Spinal cord (tissue), 9 donors: ENCODE measurements at regions not wholly inside any gene's neighbourhood (a gene's known extent, or its start where the extent isn't known, plus 50 kb on each side); places are given as distances from the start of the nearest gene placed in this dataset.

ENCODE experiments used
- DNase-seq, 6 donors: peaks; one replicate each; pipeline versions ENCODE4 v3.0.0 to v3.0.0-alpha.2; 2013 to 2015; ENCODE audit warnings: low spot score in 6 of 6, low read depth in 4 of 6
- H3K27ac ChIP-seq: one replicate; pipeline ENCODE4 v1.5.1; 2013; ENCODE audit warnings: low read depth, low read length, control low read depth
- H3K27me3 ChIP-seq: one replicate; pipeline ENCODE4 v1.6.1; 2013; ENCODE audit warnings: low read length; ENCODE audit not compliant: control insufficient read depth, insufficient read depth
- H3K36me3 ChIP-seq: one replicate; pipeline ENCODE4 v1.6.1; 2013; ENCODE audit warnings: low read length; ENCODE audit not compliant: control insufficient read depth, insufficient read depth
- H3K4me1 ChIP-seq: one replicate; pipeline ENCODE4 v1.6.1; 2013; ENCODE audit warnings: low read length; ENCODE audit not compliant: control insufficient read depth, insufficient read depth
- H3K4me3 ChIP-seq: one replicate; pipeline ENCODE4 v1.5.1; 2013; ENCODE audit warnings: low read depth, low read length, control low read depth
- H3K9me3 ChIP-seq: one replicate; pipeline ENCODE4 v1.6.1; 2013; ENCODE audit warnings: low read length; ENCODE audit not compliant: control insufficient read depth, insufficient read depth
- WGBS: methylation state at CpG from one replicate; pipeline ENCODE4 v1.1.5; 2013; ENCODE audit warnings: missing lambda C conversion rate; ENCODE audit not compliant: insufficient coverage; 5-methylcytosine and 5-hydroxymethylcytosine counted together
- donor health status: healthy.

DNA sequence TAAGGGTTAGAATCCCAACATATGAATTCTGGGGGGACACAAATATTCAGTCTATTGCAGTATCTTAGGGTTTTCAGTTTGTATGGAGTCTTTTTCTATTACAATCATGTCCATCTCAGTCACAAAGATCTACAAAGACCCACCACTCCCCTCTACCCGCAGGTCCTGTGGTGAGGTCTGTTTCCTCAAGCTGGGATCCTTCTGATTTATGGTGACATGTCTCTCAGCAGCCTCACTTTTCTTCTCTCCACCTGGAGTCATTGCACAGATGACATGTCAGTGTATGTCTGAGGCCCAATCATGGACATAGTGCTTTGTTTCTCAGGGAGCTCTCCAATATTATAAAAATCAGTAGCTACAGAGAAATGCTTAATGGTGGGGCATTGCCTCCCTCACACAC, 113.4 kb upstream of the RAB27B start:
- H3K36me3 ChIP-seq = no peaks in the 10 kb centered on the region
- no peak overlapping the region for H3K27ac ChIP-seq
- H3K9me3 ChIP-seq = no peaks in the 10 kb centered on the region
- H3K4me3 ChIP-seq = no peak overlapping the region
- H3K4me1 ChIP-seq = no peaks in the 10 kb centered on the region
- WGBS = no CpG with 5 or more reads among the region's 1 CpG
- H3K27me3 ChIP-seq = no peaks in the 10 kb centered on the region
- no peak for DNase-seq

DNA sequence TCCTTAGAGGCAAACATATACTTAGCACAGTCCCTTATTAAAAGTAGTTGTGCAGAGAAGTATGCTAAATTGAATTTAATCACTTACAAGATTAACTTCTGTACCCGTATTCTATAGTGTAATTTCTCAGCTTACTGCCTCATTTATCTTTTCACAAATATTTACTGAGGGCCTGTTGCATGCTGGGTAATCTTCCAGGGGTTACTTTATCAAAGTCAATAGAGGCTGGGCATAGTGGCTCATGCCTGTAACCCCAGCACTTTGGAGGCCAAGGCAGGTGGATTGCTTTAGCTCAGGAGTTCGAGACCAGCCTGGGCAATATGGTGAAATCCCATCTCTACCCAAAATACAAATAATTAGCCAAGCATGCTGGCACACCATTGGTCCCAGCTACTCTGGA, 111.7 kb upstream of the RAB27B start:
- H3K4me3 ChIP-seq = no peak overlapping the region
- no peaks in the 10 kb centered on the region for H3K27me3 ChIP-seq
- no CpG with 5 or more reads among the region's 2 CpGs for WGBS
- H3K36me3 ChIP-seq = no peaks in the 10 kb centered on the region
- no peak overlapping the region for H3K27ac ChIP-seq
- H3K9me3 ChIP-seq = no peaks in the 10 kb centered on the region
- no peak for DNase-seq
- H3K4me1 ChIP-seq = no peaks in the 10 kb centered on the region

DNA sequence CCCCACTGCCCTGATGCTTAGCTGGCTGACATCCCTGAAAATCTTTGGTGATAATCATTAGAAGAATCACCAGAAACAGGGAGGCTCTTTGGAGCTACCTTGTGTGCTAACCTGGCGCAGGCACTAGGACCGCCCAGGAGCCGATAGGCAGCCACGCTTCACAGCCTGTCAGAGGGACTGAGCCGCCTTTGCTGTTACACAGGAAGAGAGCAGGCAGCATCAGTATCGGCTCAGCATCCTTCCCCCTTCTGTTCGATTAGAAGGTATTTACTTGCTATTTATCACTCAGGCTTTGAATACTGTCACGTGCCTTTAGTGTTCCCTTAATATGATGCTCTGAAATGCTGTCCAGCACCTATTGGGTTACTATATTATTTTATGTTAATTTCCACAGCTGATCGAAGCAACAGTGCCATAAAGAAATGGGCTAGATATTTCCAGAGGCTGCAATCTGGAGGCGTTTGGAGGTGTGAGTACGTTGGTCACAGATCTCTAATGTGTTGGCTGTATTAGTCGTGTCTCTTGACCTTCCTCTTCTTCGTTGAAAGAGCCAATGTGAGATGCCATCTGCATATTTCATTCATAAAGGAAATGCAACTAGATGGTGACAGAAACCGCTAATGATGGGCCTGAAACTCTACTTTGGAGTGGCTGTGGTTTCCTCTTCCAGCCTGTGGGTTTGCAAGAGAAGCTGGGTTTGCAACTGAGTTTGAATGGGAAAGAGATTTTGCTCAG, 110.4 kb upstream of the RAB27B start:
- 10% methylated on average over 8 of the region's 14 CpGs for WGBS
- DNase-seq = peak; percentile 38 to 93 (median 62)
- Histone ChIP-seq H3K36me3 (no peaks in the 10 kb centered on the region), H3K4me1 (no peaks in the 10 kb centered on the region), H3K27me3 (no peaks in the 10 kb centered on the region), H3K4me3 (peak overlapping the region; percentile 48), H3K9me3 (no peaks in the 10 kb centered on the region), H3K27ac (peak overlapping the region; percentile 29)

DNA sequence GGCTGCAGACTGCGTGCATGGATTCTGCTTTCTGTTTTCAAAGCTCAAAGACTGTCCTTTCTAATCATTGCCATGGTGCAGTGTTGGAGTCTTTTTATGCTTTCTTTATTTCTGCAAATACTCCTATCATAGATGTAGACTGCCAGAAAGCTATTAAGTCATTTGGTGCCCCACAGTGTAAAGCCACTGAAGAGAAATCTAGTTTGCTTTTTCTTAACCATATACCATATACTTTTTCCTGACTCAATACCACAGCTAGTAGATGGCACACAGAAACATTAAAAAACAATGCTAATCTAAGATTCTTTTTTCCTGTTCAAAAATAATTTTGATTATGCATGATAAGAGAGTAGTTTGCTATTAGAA, 109.9 kb upstream of the RAB27B start:
- no CpG with 5 or more reads among the region's 1 CpG for WGBS
- peak overlapping the region; percentile 48 for H3K4me3 ChIP-seq
- no peaks in the 10 kb centered on the region for H3K36me3 ChIP-seq
- no peaks in the 10 kb centered on the region for H3K27me3 ChIP-seq
- no peaks in the 10 kb centered on the region for H3K9me3 ChIP-seq
- peak in 2 of 6 donors; percentile 9 to 13 for DNase-seq
- peak overlapping the region; percentile 29 for H3K27ac ChIP-seq
- no peaks in the 10 kb centered on the region for H3K4me1 ChIP-seq

DNA sequence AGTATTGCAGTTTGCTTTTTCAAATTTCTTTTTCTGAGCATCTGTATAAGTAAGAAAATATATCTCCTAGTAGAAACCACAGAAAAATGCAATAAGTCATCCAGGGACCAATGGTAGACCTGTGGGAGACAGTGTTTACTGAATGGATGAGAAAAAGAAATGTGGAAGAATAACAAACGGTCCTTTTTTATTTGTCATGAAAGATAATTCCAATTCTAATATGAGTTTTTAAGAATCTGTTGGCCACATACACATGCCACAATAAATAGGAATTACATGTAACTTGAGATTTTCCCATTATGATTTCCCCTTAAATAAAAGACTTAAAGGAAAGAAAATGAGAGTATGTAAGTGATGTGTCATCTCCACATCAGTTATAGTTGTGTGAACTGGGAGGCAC, 107.7 kb upstream of the RAB27B start:
- H3K4me3 ChIP-seq = no peak overlapping the region

DNA sequence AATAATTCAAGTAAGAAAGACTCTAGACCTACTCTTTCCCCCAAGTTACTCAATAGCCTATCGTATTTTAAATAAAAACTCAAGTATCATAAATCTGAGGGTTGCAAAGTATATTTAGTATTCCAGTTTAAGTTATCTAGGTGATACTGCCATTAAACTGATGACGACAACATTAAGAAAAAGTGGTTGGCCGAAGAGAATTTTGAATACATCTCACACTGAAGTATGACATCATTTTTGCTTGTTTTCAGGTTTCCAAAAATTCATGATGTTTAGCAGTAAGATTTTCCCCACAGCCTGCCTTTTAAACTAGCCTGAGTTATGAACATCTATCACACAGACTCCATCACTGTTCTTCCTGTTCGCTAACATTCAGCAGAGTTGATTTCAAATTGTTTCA, 102.1 kb upstream of the RAB27B start:
- WGBS = no CpG with 5 or more reads among the region's 4 CpGs
- Histone ChIP-seq H3K27ac (no peak overlapping the region), H3K4me1 (no peaks in the 10 kb centered on the region), H3K9me3 (no peaks in the 10 kb centered on the region), H3K27me3 (no peaks in the 10 kb centered on the region), H3K4me3 (no peak overlapping the region), H3K36me3 (no peaks in the 10 kb centered on the region)
- no peak for DNase-seq

More for the DNA sequence above, 107.7 kb upstream of the RAB27B start:
- no CpG with 5 or more reads among the region's 1 CpG for WGBS
- Histone ChIP-seq H3K36me3 (no peaks in the 10 kb centered on the region), H3K4me1 (no peaks in the 10 kb centered on the region), H3K27me3 (no peaks in the 10 kb centered on the region), H3K9me3 (no peaks in the 10 kb centered on the region), H3K27ac (no peak overlapping the region)
- DNase-seq = no peak

DNA sequence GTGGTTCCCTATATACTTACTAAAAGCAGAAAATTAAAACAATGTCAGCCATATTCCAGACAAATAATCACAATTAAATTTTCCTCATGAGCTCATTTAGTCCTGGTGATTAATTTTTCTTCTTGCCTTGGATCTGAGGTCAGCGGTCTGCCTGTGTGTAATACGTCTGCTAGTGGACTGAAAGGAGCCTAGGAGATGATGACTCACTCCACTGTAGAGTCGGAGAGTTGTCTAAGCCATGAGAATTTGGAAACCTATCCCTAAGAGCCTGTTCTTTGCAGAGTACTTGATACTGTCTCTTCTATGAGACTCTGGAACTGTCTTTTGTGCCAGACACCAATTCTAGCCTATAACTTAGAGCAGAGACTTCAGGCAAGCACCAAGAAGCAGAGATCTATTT, 94.2 kb upstream of the RAB27B start:
- WGBS = 94% methylated on average over 3 of the region's 3 CpGs
- no peak overlapping the region for H3K27ac ChIP-seq
- H3K9me3 ChIP-seq = no peaks in the 10 kb centered on the region
- H3K27me3 ChIP-seq = no peaks in the 10 kb centered on the region
- no peak overlapping the region for H3K4me3 ChIP-seq
- H3K36me3 ChIP-seq = no peaks in the 10 kb centered on the region
- no peaks in the 10 kb centered on the region for H3K4me1 ChIP-seq
- no peak for DNase-seq

DNA sequence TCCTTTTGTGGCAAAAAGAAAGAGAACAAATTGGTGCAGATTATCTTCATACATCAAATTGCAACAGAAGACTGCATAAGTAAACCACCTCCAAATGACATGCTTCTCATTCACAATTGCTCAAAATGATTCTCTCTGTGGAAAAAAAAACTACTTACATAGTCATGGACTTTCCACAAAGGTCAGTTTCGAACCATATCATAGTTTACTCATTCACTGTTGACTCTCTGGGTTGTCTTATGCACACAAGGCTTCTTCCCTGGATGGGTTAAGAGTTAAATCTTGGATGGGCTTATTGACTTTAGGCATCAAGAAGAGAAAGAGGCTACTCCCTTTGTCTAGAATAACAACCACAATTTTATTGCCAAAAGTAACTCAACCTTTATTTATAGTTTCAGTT, 91.3 kb upstream of the RAB27B start:
- Histone ChIP-seq H3K36me3 (no peaks in the 10 kb centered on the region), H3K9me3 (no peaks in the 10 kb centered on the region), H3K4me3 (no peak overlapping the region), H3K27ac (no peak overlapping the region), H3K27me3 (no peaks in the 10 kb centered on the region), H3K4me1 (no peaks in the 10 kb centered on the region)
- whole genome bisulfite sequencing = no CpG with 5 or more reads among the region's 1 CpG
- DNase-seq = no peak

DNA sequence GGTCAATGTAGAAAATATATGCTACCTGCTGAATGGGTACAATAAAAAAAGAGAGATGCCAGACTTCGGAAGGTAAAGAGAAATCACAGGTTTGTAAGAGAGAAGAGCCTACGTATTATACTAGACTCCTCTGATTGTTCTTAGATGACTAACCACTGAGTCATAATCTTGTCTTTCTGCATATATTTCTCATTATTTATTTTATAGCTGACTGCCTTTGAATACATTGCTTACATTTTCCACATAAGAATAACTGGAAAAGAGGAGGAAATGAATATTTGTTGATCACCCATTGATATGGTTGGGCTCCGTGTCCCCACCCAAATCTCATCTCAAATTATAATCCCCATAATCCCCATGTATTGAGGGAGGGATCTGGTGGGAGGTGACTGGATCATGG, 90.3 kb upstream of the RAB27B start:
- Histone ChIP-seq H3K36me3 (no peaks in the 10 kb centered on the region), H3K4me3 (no peak overlapping the region), H3K4me1 (no peaks in the 10 kb centered on the region), H3K9me3 (no peaks in the 10 kb centered on the region), H3K27ac (no peak overlapping the region), H3K27me3 (no peaks in the 10 kb centered on the region)
- 100% methylated on average over 1 of the region's 3 CpGs for WGBS
- DNase-seq = no peak

DNA sequence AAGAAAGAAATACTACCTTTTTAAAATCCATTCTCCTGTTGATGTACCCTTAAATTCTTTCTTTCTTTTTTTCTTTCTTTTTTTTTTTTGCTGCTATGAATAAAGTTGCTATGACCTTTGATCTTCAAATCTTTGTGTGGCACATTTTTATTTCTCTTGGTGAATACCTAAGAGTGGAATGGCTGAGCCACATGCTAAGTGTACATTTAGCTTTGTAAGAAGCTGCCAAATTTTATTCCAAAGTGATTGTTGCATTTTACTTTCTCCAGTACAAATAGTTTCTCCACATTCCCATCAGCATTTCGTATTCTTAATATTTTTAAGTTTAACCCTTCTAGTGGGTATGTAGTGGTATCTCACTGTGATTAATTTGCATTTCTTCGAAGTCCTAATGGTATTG, 88.8 kb upstream of the RAB27B start:
- no CpG with 5 or more reads among the region's 2 CpGs for WGBS
- Histone ChIP-seq H3K4me1 (no peaks in the 10 kb centered on the region), H3K36me3 (no peaks in the 10 kb centered on the region), H3K4me3 (no peak overlapping the region), H3K27me3 (no peaks in the 10 kb centered on the region), H3K9me3 (no peaks in the 10 kb centered on the region), H3K27ac (no peak overlapping the region)
- no peak for DNase-seq
